HepG2 (cell line): ENCODE measurements at regions not wholly inside any gene's neighbourhood (a gene's known extent, or its start where the extent isn't known, plus 50 kb on each side); places are given as distances from the start of the nearest gene placed in this dataset.

Experiments
- SMC3 ChIP-seq: IDR thresholded peaks from 2 replicates; pipeline ENCODE4 v1.6.1; 2011; ENCODE audit warnings: low read length, improper control_type of control experiment
- ZBTB8A ChIP-seq: sonication (generic); formaldehyde crosslinking; IDR thresholded peaks from 2 replicates; pipeline ENCODE4 v1.4.0; 2020; ENCODE audit warnings: mild to moderate bottlenecking, low read depth, missing genetic modification reagents, borderline replicate concordance
- TF ChIP-seq, protein P1 (sequence below): sonication (generic); formaldehyde crosslinking; IDR thresholded peaks from 2 replicates; pipeline ENCODE4 v1.5.1; 2020; ENCODE audit warnings: missing genetic modification reagents, mild to moderate bottlenecking, borderline replicate concordance

DNA sequence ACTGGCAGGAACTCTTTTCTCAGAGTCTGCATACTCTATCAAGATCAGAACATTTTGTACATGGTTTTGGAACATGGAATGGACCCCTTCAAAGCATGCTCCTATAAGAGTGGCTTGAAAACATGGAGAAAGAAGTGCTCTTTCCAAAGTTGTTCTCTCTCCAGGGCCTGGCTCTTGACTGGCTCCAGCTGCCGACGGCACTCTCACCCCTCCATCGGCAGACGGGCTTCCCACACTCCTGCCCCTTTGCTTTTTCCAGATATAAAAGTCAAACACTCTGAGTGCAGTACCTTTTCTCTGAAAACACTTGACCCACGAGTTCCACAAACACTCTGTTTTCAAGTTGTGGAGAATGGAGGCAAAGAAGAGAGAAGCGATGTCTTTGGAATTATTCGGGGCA lies 72.5 kb upstream of the ONECUT1 start:
- no peak for TF ChIP-seq ZBTB8A (CRISPR knock-in tag)
- TF ChIP-seq SMC3, result no peak
- TF ChIP-seq, protein P1, sequence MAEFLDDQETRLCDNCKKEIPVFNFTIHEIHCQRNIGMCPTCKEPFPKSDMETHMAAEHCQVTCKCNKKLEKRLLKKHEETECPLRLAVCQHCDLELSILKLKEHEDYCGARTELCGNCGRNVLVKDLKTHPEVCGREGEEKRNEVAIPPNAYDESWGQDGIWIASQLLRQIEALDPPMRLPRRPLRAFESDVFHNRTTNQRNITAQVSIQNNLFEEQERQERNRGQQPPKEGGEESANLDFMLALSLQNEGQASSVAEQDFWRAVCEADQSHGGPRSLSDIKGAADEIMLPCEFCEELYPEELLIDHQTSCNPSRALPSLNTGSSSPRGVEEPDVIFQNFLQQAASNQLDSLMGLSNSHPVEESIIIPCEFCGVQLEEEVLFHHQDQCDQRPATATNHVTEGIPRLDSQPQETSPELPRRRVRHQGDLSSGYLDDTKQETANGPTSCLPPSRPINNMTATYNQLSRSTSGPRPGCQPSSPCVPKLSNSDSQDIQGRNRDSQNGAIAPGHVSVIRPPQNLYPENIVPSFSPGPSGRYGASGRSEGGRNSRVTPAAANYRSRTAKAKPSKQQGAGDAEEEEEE (CRISPR knock-in tag), result no peak
